Astrocyte (in vitro differentiated cells and primary cell): ENCODE measurements at regions not wholly inside any gene's neighbourhood (a gene's known extent, or its start where the extent isn't known, plus 50 kb on each side); places are given as distances from the start of the nearest gene placed in this dataset.

Experiments
- DNase-seq: peaks from one replicate; pipeline ENCODE4 v3.0.0-alpha.2; 2010; ENCODE audit warnings: low read depth
- FAIRE-seq: peaks from 2 replicates; lab custom pipeline; 2011; peaks lifted over from hg19 to GRCh38; lab: Jason Lieb, UNC
- H2AFZ ChIP-seq: 2 replicates; pipeline ENCODE4 v1.6.0; 2012; ENCODE audit warnings: low read depth, low read length, inconsistent platforms
- H3K27ac ChIP-seq: 2 replicates; pipeline ENCODE4 v1.5.1; 2011; ENCODE audit warnings: low read depth, low read length, inconsistent platforms
- H3K27me3 ChIP-seq: 2 replicates; pipeline ENCODE4 v1.6.0; 2011; ENCODE audit warnings: low read length, inconsistent platforms; ENCODE audit not compliant: insufficient read depth
- H3K36me3 ChIP-seq: 2 replicates; pipeline ENCODE4 v1.5.1; 2011; ENCODE audit warnings: low read length, inconsistent platforms; ENCODE audit not compliant: insufficient read depth
- H3K4me1 ChIP-seq: 2 replicates; pipeline ENCODE4 v1.5.1; 2011; ENCODE audit warnings: low read length, inconsistent platforms; ENCODE audit not compliant: insufficient read depth
- H3K4me2 ChIP-seq: 2 replicates; pipeline ENCODE4 v1.6.0; 2012; ENCODE audit warnings: low read length, inconsistent platforms
- H3K4me3 ChIP-seq: 2 replicates; pipeline ENCODE4 v1.5.1; 2011; ENCODE audit warnings: low read depth, mild to moderate bottlenecking, low read length, inconsistent platforms; ENCODE audit not compliant: insufficient read depth
- H3K79me2 ChIP-seq: 2 replicates; pipeline ENCODE4 v1.6.0; 2012; ENCODE audit warnings: mild to moderate bottlenecking, low read length, inconsistent platforms; ENCODE audit not compliant: insufficient read depth
- H3K9ac ChIP-seq: 2 replicates; pipeline ENCODE4 v1.6.0; 2012; ENCODE audit warnings: mild to moderate bottlenecking, low read length, inconsistent platforms
- H3K9me3 ChIP-seq: 2 replicates; pipeline ENCODE4 v1.5.1; 2012; ENCODE audit warnings: low read depth, mild to moderate bottlenecking, low read length, inconsistent platforms; ENCODE audit not compliant: insufficient read depth
- H4K20me1 ChIP-seq: 2 replicates; pipeline ENCODE4 v1.6.0; 2012; ENCODE audit warnings: low read length, inconsistent platforms; ENCODE audit not compliant: insufficient read depth
- H3K27ac Mint-ChIP-seq: one replicate; pipeline ENCODE4 v1.8.0; 2021; ENCODE audit warnings: mild to moderate bottlenecking, mixed read lengths; ENCODE audit not compliant: unreplicated experiment
- H3K27me3 Mint-ChIP-seq: one replicate; pipeline ENCODE4 v1.8.0; 2021; ENCODE audit warnings: low read depth, mixed read lengths; ENCODE audit not compliant: unreplicated experiment
- H3K36me3 Mint-ChIP-seq: one replicate; pipeline ENCODE4 v1.8.0; 2021; ENCODE audit warnings: low read depth, mixed read lengths; ENCODE audit not compliant: unreplicated experiment
- H3K4me1 Mint-ChIP-seq: one replicate; pipeline ENCODE4 v1.8.0; 2021; ENCODE audit warnings: low read depth, mixed read lengths; ENCODE audit not compliant: unreplicated experiment
- H3K4me3 Mint-ChIP-seq: one replicate; pipeline ENCODE4 v1.8.0; 2021; ENCODE audit warnings: mild to moderate bottlenecking, moderate library complexity, mixed read lengths; ENCODE audit not compliant: unreplicated experiment
- H3K9me3 Mint-ChIP-seq: one replicate; pipeline ENCODE4 v1.8.0; 2021; ENCODE audit warnings: mild to moderate bottlenecking, mixed read lengths; ENCODE audit not compliant: unreplicated experiment
- CTCF ChIP-seq: IDR thresholded peaks from 2 replicates; pipeline ENCODE4 v1.5.1; 2011; ENCODE audit warnings: low read depth, mild to moderate bottlenecking, inconsistent platforms, low read length, moderate library complexity; ENCODE audit not compliant: insufficient read depth
- EZH2 ChIP-seq: IDR thresholded peaks from 2 replicates; pipeline ENCODE4 v1.6.1; 2012; ENCODE audit warnings: mild to moderate bottlenecking, low read length, inconsistent platforms; ENCODE audit not compliant: insufficient read depth

DNA sequence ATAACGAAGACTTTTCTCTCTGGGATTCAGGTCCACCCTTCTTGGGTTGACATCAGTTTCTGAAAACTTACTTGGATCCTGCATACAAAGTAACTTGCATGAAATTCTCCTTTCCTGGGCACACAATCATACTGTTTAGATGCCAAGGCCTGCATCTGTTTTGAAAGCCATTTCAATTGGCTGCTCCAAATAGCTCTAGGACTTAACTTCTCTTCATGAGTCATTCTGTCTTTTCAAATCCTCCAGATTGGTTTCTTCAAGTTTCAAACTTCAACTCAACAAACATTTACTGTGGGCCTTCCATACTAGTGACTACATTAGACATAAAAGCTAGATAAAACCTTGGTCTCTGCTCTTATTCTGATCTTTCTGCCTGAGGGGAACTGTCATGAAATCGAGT, 54.8 kb upstream of the HMHB1 start:
- Mint-ChIP-seq H3K27ac (no peak overlapping the region), H3K27me3 (no peaks in the 10 kb centered on the region), H3K4me1 (peaks cover 12% of the 10 kb centered on the region), H3K9me3 (no peaks in the 10 kb centered on the region), H3K36me3 (no peaks in the 10 kb centered on the region), H3K4me3 (no peak overlapping the region)
- Histone ChIP-seq H3K27ac (no peak overlapping the region), H3K79me2 (no peaks in the 10 kb centered on the region), H3K36me3 (no peaks in the 10 kb centered on the region), H3K27me3 (no peaks in the 10 kb centered on the region), H3K4me3 (no peak overlapping the region), H3K4me2 (no peak overlapping the region), H2AFZ (no peak overlapping the region), H3K9ac (no peak overlapping the region), H3K4me1 (no peaks in the 10 kb centered on the region), H3K9me3 (no peaks in the 10 kb centered on the region), H4K20me1 (no peaks in the 10 kb centered on the region)
- DNase-seq (no peak), FAIRE-seq (no peak)
- TF ChIP-seq EZH2 = no peak
- TF ChIP-seq CTCF = no peak

DNA sequence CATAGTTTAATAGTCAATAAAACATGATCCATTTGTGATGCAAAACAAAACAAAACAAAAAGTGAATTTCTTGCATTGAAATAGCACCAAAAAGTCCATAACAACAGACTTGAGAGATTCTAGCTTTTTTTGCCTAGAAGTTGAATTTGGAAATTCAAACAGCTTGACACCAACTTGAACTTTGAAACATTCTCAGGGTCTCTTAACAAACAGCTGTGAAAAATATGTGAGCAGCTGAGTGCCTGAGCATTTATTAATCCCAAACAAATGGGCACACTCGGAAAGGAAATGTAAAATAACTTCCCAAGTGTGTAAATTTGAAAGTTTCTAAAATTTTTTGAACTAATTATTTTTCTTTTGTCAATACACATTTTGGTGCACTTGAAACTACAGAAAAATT, 56.0 kb upstream of the HMHB1 start:
- FAIRE-seq (no peak), DNase-seq (no peak)
- peaks cover 4% of the 10 kb centered on the region for H3K4me1 Mint-ChIP-seq
- H3K9me3 ChIP-seq = no peaks in the 10 kb centered on the region
- H3K27ac ChIP-seq = no peak overlapping the region
- no peak overlapping the region for H3K4me2 ChIP-seq
- peaks cover 2% of the 10 kb centered on the region for H3K27me3 Mint-ChIP-seq
- H3K9ac ChIP-seq = no peak overlapping the region
- H3K9me3 Mint-ChIP-seq = no peaks in the 10 kb centered on the region
- no peaks in the 10 kb centered on the region for H4K20me1 ChIP-seq
- H3K27me3 ChIP-seq = no peaks in the 10 kb centered on the region
- H3K79me2 ChIP-seq = no peaks in the 10 kb centered on the region
- H3K36me3 ChIP-seq = no peaks in the 10 kb centered on the region
- no peaks in the 10 kb centered on the region for H3K4me1 ChIP-seq
- H3K36me3 Mint-ChIP-seq = no peaks in the 10 kb centered on the region
- no peak overlapping the region for H3K4me3 Mint-ChIP-seq
- H2AFZ ChIP-seq = no peak overlapping the region
- TF ChIP-seq CTCF (no peak), EZH2 (no peak)
- no peak overlapping the region for H3K27ac Mint-ChIP-seq
- no peak overlapping the region for H3K4me3 ChIP-seq

GRCh38 chr5:143752165-143752850, 59.7 kb upstream of the HMHB1 start:
- H3K27me3 Mint-ChIP-seq = peaks cover 2% of the 10 kb centered on the region
- FAIRE-seq = no peak
- no peaks in the 10 kb centered on the region for H3K9me3 Mint-ChIP-seq
- no peaks in the 10 kb centered on the region for H3K4me1 Mint-ChIP-seq
- TF ChIP-seq EZH2 (no peak), CTCF (no peak)
- no peak overlapping the region for H3K27ac ChIP-seq
- H3K4me1 ChIP-seq = no peaks in the 10 kb centered on the region
- no peaks in the 10 kb centered on the region for H3K36me3 Mint-ChIP-seq
- H3K4me3 Mint-ChIP-seq = no peak overlapping the region
- H3K4me2 ChIP-seq = no peak overlapping the region
- no peaks in the 10 kb centered on the region for H3K79me2 ChIP-seq
- H3K27ac Mint-ChIP-seq = no peak overlapping the region
- no peaks in the 10 kb centered on the region for H4K20me1 ChIP-seq
- DNase-seq = no peak
- no peaks in the 10 kb centered on the region for H3K36me3 ChIP-seq
- H3K9ac ChIP-seq = no peak overlapping the region
- no peaks in the 10 kb centered on the region for H3K9me3 ChIP-seq
- no peak overlapping the region for H2AFZ ChIP-seq
- H3K4me3 ChIP-seq = no peak overlapping the region
- H3K27me3 ChIP-seq = no peaks in the 10 kb centered on the region
